SK-MEL-5 (cell line): ENCODE measurements at regions not wholly inside any gene's neighbourhood (a gene's known extent, or its start where the extent isn't known, plus 50 kb on each side); places are given as distances from the start of the nearest gene placed in this dataset.
"Not testable (repeated sequence)": the region's sequence is repeated elsewhere in the genome, so short reads cannot be mapped to it uniquely, and the experiment has no call there.

Source experiments
- DNase-seq: peaks from one replicate; pipeline ENCODE4 v3.0.0-alpha.2; 2016; ENCODE audit warnings: low read depth, low spot score
- in situ Hi-C: cut with HindIII; loops from 2 replicates; pipeline ENCODE4 v1.10.0; 2016; ENCODE audit warnings: low sequenced_read_pairs, high pct_unique_total_duplicates, low pct_unique_long_range_greater_than_20kb

DNA sequence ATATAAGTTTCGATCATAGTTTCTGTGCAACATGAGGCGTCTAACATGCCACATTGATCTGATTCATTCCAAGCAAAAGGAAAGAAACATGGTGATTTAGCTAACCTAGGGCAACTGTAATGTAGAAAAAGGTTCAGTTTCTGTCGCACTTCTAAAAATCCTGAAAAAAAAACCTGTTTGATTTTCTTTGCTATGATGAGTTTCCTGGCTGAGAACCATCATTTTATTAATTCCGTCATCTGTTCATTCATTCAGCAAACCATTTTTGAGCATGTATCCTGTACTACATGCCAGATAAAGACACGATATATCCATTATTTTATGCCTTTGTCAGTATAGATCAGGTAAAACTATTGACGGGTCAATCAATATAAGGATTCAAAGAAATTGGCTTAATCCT is 932.6 kb downstream of the GALC start:
- in situ Hi-C loops, result no loop called here
- DNase-seq, result no peak

DNA sequence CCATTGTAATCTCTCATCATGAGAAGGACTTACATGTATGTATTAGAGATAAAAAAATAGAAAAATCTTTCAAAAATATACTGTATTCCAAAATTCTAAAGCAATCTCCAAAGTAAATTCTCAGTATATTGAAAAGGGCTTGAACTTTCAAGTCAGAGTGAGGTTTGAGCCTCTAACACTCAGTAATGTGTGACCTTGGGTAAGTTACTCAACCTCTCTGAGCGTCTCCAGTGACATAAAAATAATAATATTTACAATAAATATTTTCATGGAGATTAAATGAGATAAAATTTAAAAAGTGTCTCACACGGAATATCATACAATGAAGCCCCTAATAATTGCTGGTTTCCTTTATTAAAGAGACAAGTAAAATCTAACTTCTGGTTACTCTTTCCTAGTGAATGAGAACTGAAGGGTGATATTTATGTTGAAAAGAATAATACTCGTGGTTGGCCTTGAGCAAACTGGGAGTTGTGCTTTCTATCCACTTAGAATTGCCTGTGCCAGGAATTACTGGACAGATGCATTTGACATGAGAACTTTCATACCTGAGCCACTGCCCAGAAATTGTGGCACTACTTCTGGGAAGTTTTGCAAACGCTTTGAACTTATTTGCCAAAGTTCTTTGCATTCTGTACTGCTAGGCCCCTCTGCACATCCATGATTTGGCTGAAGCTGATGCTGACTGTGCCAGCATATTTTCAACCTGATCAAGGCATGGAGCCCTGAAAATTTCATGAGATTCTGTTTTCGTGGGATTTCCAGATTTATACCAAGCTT is 933.7 kb downstream of the GALC start:
- in situ Hi-C loops, result no loop called here
- no peak for DNase-seq

- DNase-seq, result no peak
- in situ Hi-C loops, result no loop called here
These were observed 938.0 kb downstream of the GALC start for GRCh38 chr14:87055007-87055406.

GRCh38 chr14:87052646-87053225 is 940.2 kb downstream of the GALC start:
- DNase-seq, result no peak
- in situ Hi-C loops, result no loop called here

GRCh38 chr14:87050421-87050820 is 942.6 kb downstream of the GALC start:
- in situ Hi-C loops, result no loop called here
- DNase-seq, result no peak

DNA sequence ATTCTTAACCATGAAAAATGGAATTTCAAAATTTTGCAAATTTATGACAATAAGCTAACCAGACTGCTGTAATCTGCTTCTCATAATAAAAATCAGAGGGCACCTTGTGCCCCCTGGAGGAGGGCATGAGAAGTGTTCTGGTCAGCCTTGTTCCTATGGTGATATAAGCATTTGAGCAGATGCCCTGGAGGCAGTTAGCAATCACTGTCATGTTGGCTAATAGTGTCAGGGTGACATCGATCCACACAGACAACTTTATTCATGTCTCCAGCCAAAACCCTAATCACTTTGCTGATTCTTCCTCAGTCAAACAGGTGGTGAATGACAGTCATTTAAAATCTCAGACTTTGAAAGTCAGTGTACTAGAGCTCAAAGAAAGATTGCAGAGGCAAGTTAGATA is 943.0 kb downstream of the GALC start:
- in situ Hi-C loops, result no loop called here
- peak; percentile 63 for DNase-seq

DNA sequence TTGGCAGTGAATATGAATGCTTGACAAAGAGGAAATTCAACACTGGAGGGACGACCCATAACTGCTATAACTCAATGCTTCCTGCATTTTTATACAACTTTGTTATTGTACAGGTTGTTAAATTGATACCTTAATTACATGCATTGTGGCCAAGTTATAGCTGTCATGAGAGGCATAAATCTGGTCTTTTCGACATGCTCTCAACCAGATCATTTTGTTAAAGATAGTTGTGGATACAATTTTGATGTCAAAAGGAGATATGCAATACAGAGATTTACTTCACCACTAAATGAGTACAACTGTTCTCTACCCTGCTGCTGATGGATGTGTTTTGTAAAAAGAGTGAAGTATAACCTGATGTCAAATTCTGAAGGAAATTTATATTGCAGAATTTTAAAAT is 946.0 kb downstream of the GALC start:
- DNase-seq, result no peak
- in situ Hi-C loops, result no loop called here

- in situ Hi-C loops, result no loop called here
These were observed 947.0 kb downstream of the GALC start for GRCh38 chr14:87045956-87046355.

GRCh38 chr14:87045246-87045645 is 947.7 kb downstream of the GALC start:
- no peak for DNase-seq
- in situ Hi-C loops, result no loop called here

More at GRCh38 chr14:87045956-87046355, 947.0 kb downstream of the GALC start:
- no peak for DNase-seq

GRCh38 chr14:87044807-87045206 is 948.2 kb downstream of the GALC start:
- DNase-seq, result no peak
- in situ Hi-C loops, result no loop called here

GRCh38 chr14:87043667-87044200 is 949.2 kb downstream of the GALC start:
- no peak for DNase-seq
- in situ Hi-C loops, result no loop called here

- no peak for DNase-seq
- in situ Hi-C loops, result no loop called here
These were observed 950.6 kb downstream of the GALC start for GRCh38 chr14:87042354-87042753.

DNA sequence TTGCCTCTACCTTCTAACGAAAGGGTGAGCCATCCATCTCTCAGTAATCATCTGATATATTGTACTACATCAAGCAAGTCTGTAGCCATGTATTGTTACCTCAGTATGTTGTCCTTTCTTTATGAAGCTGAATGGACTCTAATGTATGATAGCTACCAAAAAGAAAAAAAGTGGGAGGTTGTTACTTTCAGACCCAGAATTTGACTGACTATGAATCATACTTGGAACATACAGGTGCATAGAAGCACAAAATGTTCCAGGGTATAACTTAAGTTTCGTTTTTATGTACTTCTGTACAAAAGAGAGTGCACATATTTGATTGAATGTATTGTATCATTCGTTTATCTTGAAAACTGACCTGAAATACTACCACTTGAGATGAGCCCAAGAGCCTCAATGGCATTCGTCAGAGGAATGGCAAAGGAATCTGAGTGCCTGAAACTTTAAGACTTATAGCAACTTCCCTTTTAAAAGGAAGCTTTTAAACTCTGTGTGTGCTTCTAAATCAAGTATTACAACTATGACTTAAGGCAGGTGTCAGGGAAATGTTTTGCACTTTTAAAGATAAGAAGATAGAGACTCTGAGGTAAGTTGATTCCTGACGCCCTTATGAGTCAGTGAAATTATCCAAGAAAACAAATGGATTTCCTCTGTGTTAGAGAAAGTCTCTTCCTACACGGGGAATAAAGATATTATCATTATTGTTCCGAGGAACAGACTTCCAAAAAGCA is 951.5 kb downstream of the GALC start:
- no peak for DNase-seq
- in situ Hi-C loops, result no loop called here

DNA sequence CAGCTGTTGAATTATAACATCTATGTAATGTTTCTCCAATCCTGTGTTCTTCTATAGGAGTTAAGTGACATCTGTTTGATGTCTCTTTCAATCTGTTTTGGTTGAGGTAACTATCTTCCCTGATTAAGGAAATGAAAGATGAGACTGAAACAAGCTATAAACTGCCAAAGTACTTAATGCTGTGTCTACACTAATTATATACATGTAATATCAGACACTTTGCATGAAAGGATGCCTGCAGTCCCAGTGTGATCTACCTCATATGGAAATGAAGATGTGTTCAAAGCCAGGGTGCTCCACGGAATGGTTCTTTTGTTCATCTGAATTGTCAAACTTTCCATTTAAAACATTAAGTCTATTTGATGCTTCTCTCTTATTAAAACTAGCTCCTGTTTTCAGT is 958.3 kb downstream of the GALC start:
- DNase-seq, result no peak
- in situ Hi-C loops, result no loop called here

GRCh38 chr14:87030197-87030596 is 962.8 kb downstream of the GALC start:
- DNase-seq, result no peak
- in situ Hi-C loops, result no loop called here

GRCh38 chr14:87020106-87020505 is 972.9 kb downstream of the GALC start:
- in situ Hi-C loops, DNase-seq: not testable (repeated sequence)

DNA sequence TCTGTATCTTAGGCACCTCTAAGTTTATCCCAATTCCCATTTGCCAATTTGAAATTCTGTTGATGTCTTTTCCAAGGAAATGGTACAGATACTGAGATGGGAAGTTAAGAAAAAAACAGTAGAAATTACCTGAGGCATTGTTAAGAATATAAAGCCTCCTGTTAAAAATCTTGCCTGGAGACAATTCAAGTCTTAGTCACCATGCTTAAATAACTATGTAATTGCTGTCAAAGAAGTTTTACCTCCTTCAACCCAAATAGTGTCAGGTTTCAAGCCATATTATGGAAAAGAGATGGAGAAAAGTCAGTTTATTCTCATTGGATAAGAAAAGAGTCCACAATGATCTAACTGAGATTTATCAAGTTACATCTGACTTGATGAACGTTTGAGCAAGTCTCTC is 974.7 kb downstream of the GALC start:
- in situ Hi-C loops, result no loop called here
- DNase-seq, result no peak

DNA sequence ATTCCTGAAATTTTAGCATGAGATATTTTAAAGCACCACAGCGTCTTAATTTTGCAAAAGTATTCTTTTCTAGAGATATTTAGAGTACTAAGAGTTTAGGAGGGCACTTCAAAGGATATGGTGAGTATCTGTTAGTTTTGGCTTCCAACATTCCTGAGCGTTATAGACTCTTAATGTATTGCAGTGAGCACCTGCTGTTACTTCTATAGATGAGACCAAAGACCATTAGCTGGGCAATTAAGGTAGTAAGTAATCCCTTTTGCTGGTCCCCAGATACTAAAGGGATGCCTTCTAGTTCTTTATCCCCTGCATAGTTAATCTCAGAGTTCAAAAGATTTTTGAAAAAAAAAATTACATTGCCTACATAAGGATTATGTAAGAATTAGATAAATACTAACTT is 975.6 kb downstream of the GALC start:
- no peak for DNase-seq
- in situ Hi-C loops, result no loop called here

DNA sequence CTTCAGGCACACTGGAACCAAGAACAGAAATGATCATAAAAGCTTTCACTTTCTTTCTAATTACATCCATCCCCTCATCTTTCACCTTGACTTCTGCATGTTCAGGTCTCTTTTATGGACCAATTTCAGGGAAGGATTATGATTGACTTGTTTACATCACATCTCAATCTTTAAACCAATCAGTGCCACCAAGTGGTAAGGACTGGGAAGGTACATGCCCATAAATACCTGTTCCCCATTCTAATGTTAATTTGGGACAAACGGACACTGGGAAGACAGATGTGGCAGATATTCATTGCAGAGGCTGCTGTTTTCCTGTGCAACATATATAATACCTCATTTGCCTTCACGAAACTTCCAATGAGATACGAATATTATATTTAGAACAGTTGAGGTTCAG is 978.1 kb downstream of the GALC start:
- in situ Hi-C loops, result no loop called here

More for the DNA sequence above, 978.1 kb downstream of the GALC start:
- peak; percentile 26 for DNase-seq
